ENCODE measurements at regions not wholly inside any gene's neighbourhood (a gene's known extent, or its start where the extent isn't known, plus 50 kb on each side); places are given as distances from the start of the nearest gene placed in this dataset.

GRCh38 chr5:124644582-124644981 is 101.9 kb downstream of the ZNF608 start:
- no peak for DNase-seq

- no peak for DNase-seq
Observed at GRCh38 chr5:124644138-124644537, 102.3 kb downstream of the ZNF608 start.

GRCh38 chr5:124643336-124643735 is 103.1 kb downstream of the ZNF608 start:
- DNase-seq: no peak

- DNase-seq: no peak
Observed at GRCh38 chr5:124642151-124642550, 104.3 kb downstream of the ZNF608 start.

- no peak for DNase-seq
Observed at GRCh38 chr5:124641154-124641792, 105.2 kb downstream of the ZNF608 start.

GRCh38 chr5:124639095-124639665 is 107.3 kb downstream of the ZNF608 start:
- no peak for DNase-seq

- no peak for DNase-seq
Observed at GRCh38 chr5:124637011-124637410, 109.4 kb downstream of the ZNF608 start.

- no peak for DNase-seq
Observed at GRCh38 chr5:124634741-124635323, 111.6 kb downstream of the ZNF608 start.

- no peak for DNase-seq
Observed at GRCh38 chr5:124634228-124634739, 112.2 kb downstream of the ZNF608 start.

- DNase-seq: no peak
Observed at GRCh38 chr5:124633209-124633608, 113.2 kb downstream of the ZNF608 start.

- DNase-seq: no peak
Observed at GRCh38 chr5:124631874-124632550, 114.4 kb downstream of the ZNF608 start.

- DNase-seq: no peak
Observed at GRCh38 chr5:124630767-124631704, 115.4 kb downstream of the ZNF608 start.

- no peak for DNase-seq
Observed at GRCh38 chr5:124628721-124629596, 117.5 kb downstream of the ZNF608 start.

GRCh38 chr5:124627815-124628595 is 118.4 kb downstream of the ZNF608 start:
- no peak for DNase-seq

GRCh38 chr5:124626053-124626452 is 120.4 kb downstream of the ZNF608 start:
- DNase-seq: no peak

- DNase-seq: no peak
Observed at GRCh38 chr5:124623265-124623664, 123.2 kb downstream of the ZNF608 start.

GRCh38 chr5:124622851-124623250 is 123.6 kb downstream of the ZNF608 start:
- DNase-seq: no peak

- DNase-seq: no peak
Observed at GRCh38 chr5:124621279-124621678, 125.2 kb downstream of the ZNF608 start.

- DNase-seq: no peak
Observed at GRCh38 chr5:124620743-124621142, 125.7 kb downstream of the ZNF608 start.

GRCh38 chr5:124619121-124619520 is 127.3 kb downstream of the ZNF608 start:
- DNase-seq: no peak

- DNase-seq: no peak
Observed at GRCh38 chr5:124617787-124618186, 128.7 kb downstream of the ZNF608 start.
